Pancreas (tissue), 10 donors: ENCODE measurements at regions not wholly inside any gene's neighbourhood (a gene's known extent, or its start where the extent isn't known, plus 50 kb on each side); places are given as distances from the start of the nearest gene placed in this dataset.

Experiments used
- ATAC-seq, 4 donors: fragments of 200-7000 bp; cut with Tn5 transposase; one replicate each; pipeline versions ENCODE4 v1.8.0 to v1.9.1; 2020; ENCODE audit warnings: mild to moderate bottlenecking in 4 of 4, moderate library complexity in 4 of 4
- DNase-seq, 6 donors: peaks; one replicate each; pipeline ENCODE4 v3.0.0-alpha.2; 2020
- FAIRE-seq: peaks from 2 replicates; lab custom pipeline; 2012; peaks lifted over from hg19 to GRCh38; lab: Jason Lieb, UNC
- H3K27ac ChIP-seq, 4 donors: fragments of 200-600 bp; sonication (generic); 1 replicate in 3 of 4; 2 replicates in 1 of 4; pipeline versions ENCODE4 v1.5.0 to v1.8.0; 2020
- H3K27me3 ChIP-seq, 4 donors: fragments of 200-600 bp; one replicate each; pipeline ENCODE4 v1.8.0; 2021
- H3K36me3 ChIP-seq, 3 donors: fragments of 200-600 bp; sonication (generic) in 1 of 3; one replicate each; pipeline versions ENCODE4 v1.5.0 to v1.8.0; 2020 to 2021
- H3K4me1 ChIP-seq, 3 donors: fragments of 200-600 bp; one replicate each; pipeline ENCODE4 v1.8.0; 2021
- H3K4me3 ChIP-seq, 4 donors: fragments of 200-600 bp; sonication (generic) in 2 of 4; one replicate each; pipeline versions ENCODE4 v1.5.0 to v1.8.0; 2020 to 2021
- H3K9me3 ChIP-seq, 4 donors: fragments of 200-600 bp; one replicate each; pipeline ENCODE4 v1.8.0; 2021
- WGBS, 2 donors: extraction: QIAGEN DNeasy Blood & Tissue Kit; methylation state at CpG; one replicate each; pipeline ENCODE4 v1.1.7; 2013; 5-methylcytosine and 5-hydroxymethylcytosine counted together
- intact Hi-C, 3 donors: fragments of 100-400 bp; cut with DNase I; formaldehyde crosslinking; loops; one replicate each; pipeline versions ENCODE4 v1.11.1 to v1.14.2; 2022
- TF ChIP-seq, protein P1 (sequence below), 4 donors: fragments of 200-600 bp; sonication (generic) in 3 of 4; IDR thresholded peaks; one replicate each; pipeline versions ENCODE4 v1.5.0 to v1.8.0; 2021; ENCODE audit warnings: antibody characterized with exemption in 4 of 4
- donor health status: healthy with polysubstance abuse.
- donor health status: DM: no; HTN: no; CAD: no; lungs with moderate emphysema.
- donor health status: DM: no; HTN: no; CAD: no.
- donor health status: control.
- donor health status: control.
- donor health status: Bipolar disorder and iron deficiency.
- donor health status: DM: yes; HTN: yes; CAD: no.
- donor health status: DM: no; HTN: no; CAD: no.
- donor health status: DM: no; HTN: no; CAD: no.
- donor health status: DM: yes; HTN: yes; CAD: no.

DNA sequence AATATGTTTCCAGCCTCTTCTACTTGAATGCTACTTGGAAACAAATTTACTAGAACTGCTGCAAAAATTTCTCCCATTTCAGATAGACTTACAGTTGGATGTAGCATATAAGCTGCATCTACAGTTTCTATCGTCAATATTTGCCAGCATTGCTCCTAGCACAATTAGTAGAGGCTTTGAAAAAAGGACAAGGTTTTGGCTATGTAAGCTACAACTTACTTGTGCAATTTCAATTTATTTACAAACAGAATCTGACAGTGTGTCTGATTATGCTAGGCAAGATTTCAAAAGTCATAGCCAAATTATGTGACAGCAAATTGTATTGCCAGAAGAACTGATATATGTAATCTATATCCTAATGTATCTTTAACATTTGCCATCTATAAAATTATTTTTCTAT lies 628.4 kb upstream of the FAM174A start:
- 71 to 82% methylated on average over 1 of the region's 1 CpG for WGBS, 2 donors
- ATAC-seq (no peak), DNase-seq (no peak), FAIRE-seq (no peak)
- TF ChIP-seq, protein P1, sequence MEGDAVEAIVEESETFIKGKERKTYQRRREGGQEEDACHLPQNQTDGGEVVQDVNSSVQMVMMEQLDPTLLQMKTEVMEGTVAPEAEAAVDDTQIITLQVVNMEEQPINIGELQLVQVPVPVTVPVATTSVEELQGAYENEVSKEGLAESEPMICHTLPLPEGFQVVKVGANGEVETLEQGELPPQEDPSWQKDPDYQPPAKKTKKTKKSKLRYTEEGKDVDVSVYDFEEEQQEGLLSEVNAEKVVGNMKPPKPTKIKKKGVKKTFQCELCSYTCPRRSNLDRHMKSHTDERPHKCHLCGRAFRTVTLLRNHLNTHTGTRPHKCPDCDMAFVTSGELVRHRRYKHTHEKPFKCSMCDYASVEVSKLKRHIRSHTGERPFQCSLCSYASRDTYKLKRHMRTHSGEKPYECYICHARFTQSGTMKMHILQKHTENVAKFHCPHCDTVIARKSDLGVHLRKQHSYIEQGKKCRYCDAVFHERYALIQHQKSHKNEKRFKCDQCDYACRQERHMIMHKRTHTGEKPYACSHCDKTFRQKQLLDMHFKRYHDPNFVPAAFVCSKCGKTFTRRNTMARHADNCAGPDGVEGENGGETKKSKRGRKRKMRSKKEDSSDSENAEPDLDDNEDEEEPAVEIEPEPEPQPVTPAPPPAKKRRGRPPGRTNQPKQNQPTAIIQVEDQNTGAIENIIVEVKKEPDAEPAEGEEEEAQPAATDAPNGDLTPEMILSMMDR (IDR thresholded peaks at IDR 0.05), result no peak
- H3K4me1 ChIP-seq, result no peaks in the 10 kb centered on the region
- no peaks in the 10 kb centered on the region for H3K27me3 ChIP-seq
- intact Hi-C loops, result no loop called here
- no peak overlapping the region for H3K4me3 ChIP-seq
- no peak overlapping the region for H3K27ac ChIP-seq
- H3K36me3 ChIP-seq, result no peaks in the 10 kb centered on the region
- no peaks in the 10 kb centered on the region for H3K9me3 ChIP-seq

DNA sequence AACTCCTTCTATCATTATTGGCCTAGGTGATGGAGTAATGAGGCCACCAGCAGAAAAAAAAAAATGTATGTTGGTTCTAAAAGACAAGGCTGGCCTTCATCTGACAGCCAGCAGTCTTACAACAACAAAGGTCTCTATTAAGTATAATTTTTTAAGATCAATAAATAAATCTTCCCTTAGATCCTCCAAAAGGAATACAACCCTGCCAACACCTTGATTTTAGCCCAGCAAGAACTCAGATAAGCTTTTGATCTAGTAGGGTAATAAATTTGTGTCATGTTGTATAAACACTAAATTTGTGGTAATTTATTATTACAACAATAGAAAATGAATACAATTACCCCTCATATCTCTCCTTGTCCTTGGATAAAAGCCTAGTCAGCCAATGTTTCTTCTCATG lies 633.2 kb upstream of the FAM174A start:
- TF ChIP-seq, protein P1 (IDR thresholded peaks at IDR 0.05), result no peak
- DNase-seq (no peak), ATAC-seq (no peak), FAIRE-seq (no peak)
- no peaks in the 10 kb centered on the region for H3K4me1 ChIP-seq
- H3K27me3 ChIP-seq, result no peaks in the 10 kb centered on the region
- no peaks in the 10 kb centered on the region for H3K9me3 ChIP-seq
- no peak overlapping the region for H3K4me3 ChIP-seq
- H3K36me3 ChIP-seq, result no peaks in the 10 kb centered on the region
- intact Hi-C loops, result no loop called here
- no peak overlapping the region for H3K27ac ChIP-seq

DNA sequence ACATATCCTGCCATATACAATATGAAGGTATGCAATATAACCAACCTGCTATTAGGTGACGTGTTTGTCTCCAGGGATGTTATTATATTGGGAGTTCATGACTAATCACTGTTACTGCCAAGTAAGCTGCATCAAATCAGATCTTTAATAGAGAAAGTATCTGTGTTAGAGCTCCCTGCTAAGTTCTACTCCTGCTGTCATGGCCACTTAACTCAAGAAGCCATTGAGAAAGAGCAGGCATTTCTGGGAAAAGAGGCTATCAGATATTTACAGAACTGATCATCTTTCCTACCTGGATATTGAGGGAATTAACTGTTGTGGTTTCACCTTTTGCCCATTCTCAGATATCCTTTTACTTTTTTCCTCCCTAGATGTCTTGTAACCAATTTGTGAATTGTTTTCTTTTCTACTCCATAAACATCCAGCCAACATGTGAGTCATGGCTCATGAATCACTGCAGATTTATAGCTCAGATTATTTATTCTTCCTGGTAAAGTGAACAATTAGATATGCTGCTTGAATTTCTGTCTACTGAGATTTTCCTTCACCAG lies 634.8 kb upstream of the FAM174A start:
- Histone ChIP-seq H3K9me3 (no peaks in the 10 kb centered on the region), H3K4me3 (no peak overlapping the region), H3K27ac (no peak overlapping the region), H3K27me3 (no peaks in the 10 kb centered on the region), H3K4me1 (no peaks in the 10 kb centered on the region), H3K36me3 (no peaks in the 10 kb centered on the region)
- FAIRE-seq, result no peak
- ATAC-seq, result no peak
- TF ChIP-seq, protein P1 (IDR thresholded peaks at IDR 0.05), result no peak
- DNase-seq, result no peak
- intact Hi-C loops, result no loop called here
- WGBS, 2 donors, result 67 to 83% methylated on average over 1 of the region's 1 CpG

DNA sequence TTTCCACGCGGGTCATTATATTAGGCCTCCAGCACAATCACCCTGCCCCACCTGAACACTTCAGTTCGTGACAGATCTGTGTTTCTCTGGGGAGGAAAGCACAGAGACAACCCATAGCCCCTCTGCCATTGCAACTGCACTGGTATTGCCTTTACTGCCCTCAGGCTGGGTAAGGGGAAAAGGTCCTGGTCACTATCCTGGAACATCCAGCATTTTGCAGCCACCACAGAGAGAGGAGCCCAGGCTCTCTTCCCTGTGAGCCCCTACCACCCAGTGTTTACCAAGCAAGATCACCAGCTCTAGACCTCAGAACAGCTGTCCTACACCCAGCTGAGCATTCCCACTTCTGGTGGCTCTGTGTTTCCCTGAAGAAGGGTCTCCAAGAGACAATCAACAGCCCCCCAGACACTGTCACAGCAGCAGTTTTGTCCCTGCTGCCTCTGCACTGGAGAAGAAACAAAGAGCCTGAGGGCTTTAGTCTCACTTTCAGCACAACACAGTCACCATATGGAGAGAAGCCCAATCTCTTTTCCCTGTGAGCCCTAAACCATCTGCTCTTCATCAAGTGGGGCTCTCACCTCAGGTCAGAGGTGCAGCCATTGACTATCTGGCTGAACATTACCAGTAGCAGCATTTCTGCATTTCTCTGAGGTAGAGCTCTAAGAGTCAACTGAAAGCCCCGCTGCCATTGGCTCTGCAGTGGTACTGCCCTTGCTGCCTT lies 655.2 kb upstream of the FAM174A start:
- 87 to 90% methylated on average over 4 of the region's 4 CpGs for WGBS, 2 donors
- no peak overlapping the region for H3K4me3 ChIP-seq
- H3K4me1 ChIP-seq, result no peaks in the 10 kb centered on the region
- intact Hi-C loops, result no loop called here
- no peak overlapping the region for H3K27ac ChIP-seq
- DNase-seq (no peak), ATAC-seq (no peak), FAIRE-seq (no peak)
- no peaks in the 10 kb centered on the region for H3K9me3 ChIP-seq
- H3K36me3 ChIP-seq, result no peaks in the 10 kb centered on the region
- TF ChIP-seq, protein P1 (IDR thresholded peaks at IDR 0.05), result no peak
- H3K27me3 ChIP-seq, result no peaks in the 10 kb centered on the region

DNA sequence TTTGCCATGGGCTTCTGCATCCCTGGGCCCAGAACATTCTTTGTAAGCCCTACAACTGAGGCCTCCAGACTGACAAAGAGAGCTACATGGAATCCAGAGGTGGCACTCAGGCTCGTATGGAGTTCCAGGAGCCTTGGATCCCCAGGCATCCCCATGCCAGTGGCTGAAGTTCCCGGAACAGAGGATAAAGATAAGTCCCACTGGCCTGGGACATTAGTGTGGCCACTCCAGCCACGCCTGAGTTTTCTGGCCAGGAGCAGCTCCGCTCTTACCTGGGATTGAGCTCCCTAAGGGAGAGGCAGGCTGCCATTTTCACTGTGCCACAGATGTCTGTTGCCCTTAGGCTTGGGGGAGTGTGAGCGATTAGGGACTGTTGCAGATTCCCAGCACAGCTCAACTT lies 656.3 kb upstream of the FAM174A start:
- no peak for ATAC-seq
- FAIRE-seq, result no peak
- Histone ChIP-seq H3K9me3 (no peaks in the 10 kb centered on the region), H3K27ac (no peak overlapping the region), H3K4me3 (no peak overlapping the region), H3K27me3 (no peaks in the 10 kb centered on the region), H3K4me1 (no peaks in the 10 kb centered on the region), H3K36me3 (no peaks in the 10 kb centered on the region)
- DNase-seq, result no peak
- intact Hi-C loops, result no loop called here
- TF ChIP-seq, protein P1 (IDR thresholded peaks at IDR 0.05), result no peak
- WGBS, 2 donors, result 83 to 85% methylated on average over 5 of the region's 5 CpGs
